DMS53 (cell line): ENCODE measurements at regions not wholly inside any gene's neighbourhood (a gene's known extent, or its start where the extent isn't known, plus 50 kb on each side); places are given as distances from the start of the nearest gene placed in this dataset.

ENCODE experiments used
- DNase-seq: peaks from one replicate; lab custom pipeline; 2025; lab: John Stamatoyannopoulos, UW

GRCh38 chr12:5379749-5380496 lies 52.0 kb upstream of the NTF3 start:
- DNase-seq = peak; percentile 93
